H1 (cell line): ENCODE measurements at regions not wholly inside any gene's neighbourhood (a gene's known extent, or its start where the extent isn't known, plus 50 kb on each side); places are given as distances from the start of the nearest gene placed in this dataset.

Experiments
- CTCF ChIA-PET: fragments of 300-600 bp; sonication (Branson Sonifier 250); formaldehyde crosslinking; loops from one replicate; lab custom pipeline; 2021; ENCODE audit not compliant: partially characterized antibody; lab: Charles Lee
- POLR2A ChIA-PET: fragments of 300-600 bp; sonication (Branson Sonifier 250); formaldehyde crosslinking; loops from one replicate; lab custom pipeline; 2021; ENCODE audit warnings: inconsistent platforms; ENCODE audit not compliant: partially characterized antibody; lab: Charles Lee
- DNase-seq, 2 experiments: peaks; one replicate each; pipeline versions ENCODE4 v3.0.0 to v3.0.0-alpha.2; 2010 to 2022; ENCODE audit warnings: low spot score in 2 of 2, low read depth in 1 of 2, mixed read lengths in 1 of 2
- FAIRE-seq: peaks from 2 replicates; lab custom pipeline; 2011; peaks lifted over from hg19 to GRCh38; lab: Jason Lieb, UNC
- H2AFZ ChIP-seq: 2 replicates; pipeline ENCODE4 v1.8.1; 2012; ENCODE audit warnings: low read length, inconsistent platforms
- H2AK5ac ChIP-seq: 2 replicates; pipeline ENCODE4 v1.6.1; 2013; ENCODE audit warnings: low read depth, low read length
- H2BK120ac ChIP-seq: replicated peaks from 2 replicates; pipeline ENCODE3; 2013; ENCODE audit warnings: low read depth, low read length, inconsistent platforms
- H2BK12ac ChIP-seq: 2 replicates; pipeline ENCODE4 v1.6.1; 2013; ENCODE audit warnings: low read depth, low read length
- H2BK15ac ChIP-seq: 2 replicates; pipeline ENCODE4 v1.6.1; 2013; ENCODE audit warnings: low read length
- H2BK20ac ChIP-seq: 2 replicates; pipeline ENCODE4 v1.6.1; 2013; ENCODE audit warnings: low read length
- H2BK5ac ChIP-seq: 2 replicates; pipeline ENCODE4 v1.6.1; 2013; ENCODE audit warnings: low read depth, low read length
- H3K14ac ChIP-seq: 2 replicates; pipeline ENCODE4 v1.6.1; 2013; ENCODE audit warnings: inconsistent platforms; ENCODE audit not compliant: insufficient read length
- H3K18ac ChIP-seq: 2 replicates; pipeline ENCODE4 v1.6.1; 2013; ENCODE audit warnings: low read length; ENCODE audit errors: extremely low read depth
- H3K23ac ChIP-seq: 2 replicates; pipeline ENCODE4 v1.6.1; 2013; ENCODE audit warnings: inconsistent platforms; ENCODE audit not compliant: insufficient read length
- H3K23me2 ChIP-seq: 2 replicates; pipeline ENCODE4 v1.6.1; 2013; ENCODE audit warnings: low read depth, low read length
- H3K27ac ChIP-seq: 2 replicates; pipeline ENCODE4 v1.6.1; 2011; ENCODE audit warnings: low read depth, low read length, inconsistent platforms
- H3K27me3 ChIP-seq, 4 experiments: replicated peaks in 1 of 4; 1 replicate in 1 of 4; 2 replicates in 3 of 4; pipeline versions ENCODE4 v1.6.1 to v1.8.1; 2011 to 2013; ENCODE audit warnings: low read length in 3 of 4, mild to moderate bottlenecking in 3 of 4, inconsistent platforms in 2 of 4, mixed read lengths in 2 of 4, moderate library complexity in 1 of 4; ENCODE audit not compliant: control insufficient read depth in 3 of 4, insufficient read depth in 3 of 4; ENCODE audit errors: extremely low read depth in 1 of 4
- H3K36me3 ChIP-seq, 4 experiments: 2 replicates each; pipeline versions ENCODE4 v1.6.1 to v1.8.1; 2011 to 2013; ENCODE audit warnings: mild to moderate bottlenecking in 4 of 4, low read length in 3 of 4, moderate library complexity in 2 of 4, control low read depth in 1 of 4, inconsistent platforms in 1 of 4; ENCODE audit not compliant: insufficient read depth in 4 of 4, control insufficient read depth in 2 of 4
- H3K4ac ChIP-seq: replicated peaks from 2 replicates; pipeline ENCODE3; 2013; ENCODE audit warnings: low read length, low read depth, mixed read lengths, inconsistent platforms; ENCODE audit not compliant: insufficient read length
- H3K4me1 ChIP-seq, 4 experiments: replicated peaks in 1 of 4; 1 replicate in 1 of 4; 2 replicates in 3 of 4; pipeline versions ENCODE4 v1.6.1 to v1.8.1; 2011 to 2013; ENCODE audit warnings: low read length in 3 of 4, inconsistent platforms in 2 of 4, mixed read lengths in 1 of 4; ENCODE audit not compliant: insufficient read depth in 4 of 4, control insufficient read depth in 3 of 4
- H3K4me2 ChIP-seq, 2 experiments: 2 replicates each; pipeline versions ENCODE4 v1.6.1 to v1.8.1; 2011 to 2013; ENCODE audit warnings: low read depth in 2 of 2, low read length in 2 of 2, control low read depth in 1 of 2, inconsistent platforms in 1 of 2, mild to moderate bottlenecking in 1 of 2; ENCODE audit not compliant: insufficient read depth in 1 of 2
- H3K4me3 ChIP-seq, 4 experiments: fragments of 200-600, 300-600 bp in 1 of 4; sonication (generic), shearing (Covaris generic), sonication (Bioruptor Twin) in 1 of 4; 2 replicates each; pipeline versions ENCODE4 v1.5.1 to v1.8.1; 2011 to 2016; ENCODE audit warnings: low read length in 4 of 4, low read depth in 3 of 4, control low read depth in 2 of 4, inconsistent platforms in 2 of 4, mild to moderate bottlenecking in 2 of 4, mixed read lengths in 1 of 4, moderate library complexity in 1 of 4; ENCODE audit not compliant: insufficient read depth in 2 of 4; ENCODE audit errors: extremely low read depth in 1 of 4
- H3K56ac ChIP-seq: replicated peaks from 2 replicates; pipeline ENCODE3; 2013; ENCODE audit warnings: low read depth, mild to moderate bottlenecking, mixed read lengths, low read length, inconsistent platforms; ENCODE audit not compliant: insufficient read length
- H3K79me1 ChIP-seq: 2 replicates; pipeline ENCODE4 v1.6.1; 2013; ENCODE audit warnings: low read depth, low read length, control low read depth
- H3K79me2 ChIP-seq, 2 experiments: 2 replicates each; pipeline versions ENCODE4 v1.6.1 to v1.8.1; 2012 to 2013; ENCODE audit warnings: low read length in 2 of 2, mild to moderate bottlenecking in 2 of 2, inconsistent platforms in 1 of 2; ENCODE audit not compliant: insufficient read depth in 2 of 2, control insufficient read depth in 1 of 2
- H3K9ac ChIP-seq, 4 experiments: replicated peaks in 1 of 4; 1 replicate in 1 of 4; 2 replicates in 3 of 4; pipeline versions ENCODE4 v1.6.1 to v1.8.1; 2011 to 2013; ENCODE audit warnings: low read depth in 3 of 4, low read length in 3 of 4, control low read depth in 2 of 4, mild to moderate bottlenecking in 2 of 4, moderate library complexity in 2 of 4, inconsistent platforms in 1 of 4; ENCODE audit errors: extremely low read depth in 1 of 4
- H3K9me3 ChIP-seq, 2 experiments: 2 replicates each; pipeline versions ENCODE4 v1.6.1 to v1.8.1; 2012 to 2013; ENCODE audit warnings: mild to moderate bottlenecking in 2 of 2, moderate library complexity in 2 of 2, control low read depth in 1 of 2, inconsistent platforms in 1 of 2, low read depth in 1 of 2, low read length in 1 of 2, mixed read lengths in 1 of 2; ENCODE audit not compliant: insufficient read depth in 2 of 2
- H4K20me1 ChIP-seq, 2 experiments: replicated peaks in 1 of 2; 2 replicates each; pipeline versions ENCODE3 to v1.8.1; 2011 to 2013; ENCODE audit warnings: inconsistent platforms in 2 of 2, low read length in 2 of 2, mild to moderate bottlenecking in 1 of 2; ENCODE audit not compliant: insufficient read depth in 2 of 2, control insufficient read depth in 1 of 2
- H4K5ac ChIP-seq: 2 replicates; pipeline ENCODE4 v1.6.1; 2013; ENCODE audit warnings: low read length, low read depth, mixed read lengths, inconsistent platforms; ENCODE audit not compliant: insufficient read length
- H4K8ac ChIP-seq: 2 replicates; pipeline ENCODE4 v1.8.0; 2013; ENCODE audit warnings: mild to moderate bottlenecking, moderate library complexity, low read length, inconsistent platforms; ENCODE audit not compliant: insufficient read depth; ENCODE audit errors: extremely low read depth
- H4K91ac ChIP-seq: replicated peaks from 2 replicates; pipeline ENCODE3; 2013; ENCODE audit warnings: low read length, mixed read lengths, inconsistent platforms; ENCODE audit not compliant: insufficient read length
- BCL11A ChIP-seq, 2 experiments: IDR thresholded peaks; one replicate each; pipeline ENCODE4 v1.6.1; 2011; ENCODE audit warnings: low read depth in 2 of 2, low read length in 2 of 2, mild to moderate bottlenecking in 2 of 2
- CREB1 ChIP-seq: IDR thresholded peaks from 2 replicates; pipeline ENCODE4 v1.6.1; 2012; ENCODE audit warnings: inconsistent platforms
- EGR1 ChIP-seq: IDR thresholded peaks from 2 replicates; pipeline ENCODE4 v1.6.1; 2011; ENCODE audit warnings: low read depth, low read length, borderline replicate concordance
- GABPA ChIP-seq: IDR thresholded peaks from 2 replicates; pipeline ENCODE4 v1.6.1; 2011; ENCODE audit warnings: mild to moderate bottlenecking, low read length, moderate library complexity, borderline replicate concordance; ENCODE audit not compliant: insufficient read depth
- HDAC2 ChIP-seq, 2 experiments: fragments of 300-600 bp in 1 of 2; sonication (generic) in 1 of 2; IDR thresholded peaks; 2 replicates each; pipeline ENCODE4 v1.6.1; 2011 to 2012; ENCODE audit warnings: low read depth in 2 of 2, low read length in 2 of 2, mild to moderate bottlenecking in 2 of 2, moderate library complexity in 2 of 2, borderline replicate concordance in 1 of 2, inconsistent platforms in 1 of 2
- JUN ChIP-seq: IDR thresholded peaks from 2 replicates; pipeline ENCODE4 v1.6.1; 2011; ENCODE audit warnings: low read depth, mild to moderate bottlenecking, improper control_type of control experiment, low read length
- MAFK ChIP-seq: IDR thresholded peaks from 2 replicates; pipeline ENCODE4 v1.6.1; 2012; ENCODE audit warnings: low read depth, mild to moderate bottlenecking, improper control_type of control experiment, low read length
- POU5F1 ChIP-seq: IDR thresholded peaks from 2 replicates; pipeline ENCODE4 v1.6.1; 2011; ENCODE audit warnings: low read depth, mild to moderate bottlenecking, low read length, moderate library complexity
- RAD21 ChIP-seq, 2 experiments: IDR thresholded peaks in 1 of 2; conservative IDR thresholded peaks in 1 of 2; 2 replicates each; pipeline ENCODE4 v1.6.1; 2011; ENCODE audit warnings: low read depth in 2 of 2, low read length in 2 of 2, improper control_type of control experiment in 1 of 2, inconsistent platforms in 1 of 2, mild to moderate bottlenecking in 1 of 2, moderate library complexity in 1 of 2
- RXRA ChIP-seq: IDR thresholded peaks from 2 replicates; pipeline ENCODE4 v1.6.1; 2011; ENCODE audit warnings: low read depth, mild to moderate bottlenecking, low read length, moderate library complexity; ENCODE audit not compliant: insufficient read depth
- SIRT6 ChIP-seq: IDR thresholded peaks from one replicate; pipeline ENCODE4 v1.7.1; 2012; ENCODE audit warnings: low read length, inconsistent platforms
- SP1 ChIP-seq: IDR thresholded peaks from 2 replicates; pipeline ENCODE4 v1.6.1; 2011; ENCODE audit warnings: low read depth, low read length
- ZNF274 ChIP-seq: IDR thresholded peaks from 2 replicates; pipeline ENCODE4 v1.7.0; 2012; ENCODE audit warnings: low read length, borderline replicate concordance; ENCODE audit errors: extremely low read depth
- WGBS, 2 experiments: shearing (Covaris generic) in 1 of 2; methylation state at CpG; one replicate each; pipeline versions ENCODE4 v1.1.6 to v1.1.7; 2013 to 2015; ENCODE audit warnings: low lambda C conversion rate in 2 of 2, mixed read lengths in 2 of 2, inconsistent platforms in 1 of 2, low coverage in 1 of 2, missing lambda C conversion rate in 1 of 2; ENCODE audit not compliant: insufficient replicate concordance in 2 of 2, insufficient coverage in 1 of 2, insufficient read length in 1 of 2; ENCODE audit errors: extremely low coverage in 1 of 2, missing lambda C conversion rate in 1 of 2; 5-methylcytosine and 5-hydroxymethylcytosine counted together

DNA sequence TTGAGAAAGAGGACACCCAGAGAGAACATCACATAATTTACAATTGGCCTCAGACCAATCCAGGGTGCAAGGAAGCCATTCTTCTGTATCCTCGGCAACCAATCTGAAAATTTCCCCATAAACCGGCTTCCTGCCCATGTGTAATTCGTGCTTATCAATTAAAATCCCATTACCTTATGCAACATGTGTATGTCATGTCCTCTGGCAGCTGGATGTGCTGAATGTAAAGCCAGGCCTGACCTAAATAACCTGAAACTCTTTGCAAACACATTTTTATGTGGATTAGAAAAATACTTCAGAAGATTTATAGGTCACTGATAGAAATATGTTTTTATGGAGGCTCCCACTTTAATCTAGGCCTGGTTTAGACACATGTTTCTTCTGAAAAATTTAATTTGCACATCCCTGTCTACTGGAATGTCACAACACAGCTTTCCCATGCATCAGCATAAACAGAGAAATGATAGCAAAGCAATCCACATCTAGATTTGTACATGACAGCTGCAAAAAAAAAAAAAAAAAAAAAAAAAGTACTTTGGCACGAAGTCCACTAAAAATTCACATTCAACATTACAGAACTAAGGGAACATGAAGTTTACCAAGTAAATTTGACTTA, 69.4 kb upstream of the SAMSN1 start:
- FAIRE-seq (no peak), DNase-seq (no peak)
- no peaks in the 10 kb centered on the region for H3K79me2 ChIP-seq
- 43% methylated on average over 4 of the region's 4 CpGs; no CpG with 5 or more reads in 1 of the 2 experiments for WGBS, 2 experiments
- H3K56ac ChIP-seq = no peak overlapping the region
- H2AK5ac ChIP-seq = no peak overlapping the region
- H3K23ac ChIP-seq = no peak overlapping the region
- no peak overlapping the region for H3K9ac ChIP-seq
- no peak overlapping the region for H4K8ac ChIP-seq
- H4K20me1 ChIP-seq = no peaks in the 10 kb centered on the region
- H3K36me3 ChIP-seq = peaks cover 0 to 14% (median 1%) of the 10 kb centered on the region in 4 experiments; a peak in 2 of 8 replicates
- H3K4me2 ChIP-seq = peak overlapping the region in 1 of 2 experiments; percentile 55; a peak in 2 of 4 replicates
- H2BK120ac ChIP-seq = peak overlapping the region; percentile 93
- 0 out of 2 replicates have a peak overlapping the region, but pooled peaks have one; percentile 23 for H2BK20ac ChIP-seq
- H3K79me1 ChIP-seq = no peaks in the 10 kb centered on the region
- H2BK12ac ChIP-seq = no peak overlapping the region
- peak overlapping the region; percentile 94 for H4K5ac ChIP-seq
- H2AFZ ChIP-seq = no peak overlapping the region
- CTCF ChIA-PET = interaction anchor here (0.6 to 1.0 kb wide), 2 partner anchors 56 to 116 kb away, joined by 3 read pairs; no protein-coding TSS in a partner anchor
- no peaks in the 10 kb centered on the region for H3K27me3 ChIP-seq
- H2BK5ac ChIP-seq = peak overlapping the region; percentile 71; the same call in 1 of the 2 replicates
- H3K18ac ChIP-seq = peak overlapping the region; percentile 61; the same call in 1 of the 2 replicates
- H3K4me3 ChIP-seq = 0 out of 8 replicates have a peak overlapping the region, but pooled peaks of 1 of the 4 experiments have one; percentile 2
- H3K4ac ChIP-seq = no peak overlapping the region
- H2BK15ac ChIP-seq = no peak overlapping the region
- H3K14ac ChIP-seq = no peak overlapping the region
- peak overlapping the region; percentile 61 for H4K91ac ChIP-seq
- no peak overlapping the region for H3K27ac ChIP-seq
- POLR2A ChIA-PET = no interaction called here
- peaks cover 8 to 9% of the 10 kb centered on the region in 2 experiments; a peak in 2 of 4 replicates for H3K9me3 ChIP-seq
- H3K23me2 ChIP-seq = no peaks in the 10 kb centered on the region
- H3K4me1 ChIP-seq = peaks cover 2 to 35% (median 12%) of the 10 kb centered on the region in 4 experiments
- TF ChIP-seq JUN (no peak), SP1 (no peak), GABPA (no peak), EGR1 (no peak), MAFK (no peak), RAD21 (IDR thresholded peaks at IDR 0.05 in 1 of 2, conservative IDR thresholded peaks at IDR 0.05 in 1 of 2; ENCODE audit: low read depth in 2 of 2, low read length in 2 of 2) (no peak), POU5F1 (no peak), ZNF274 (no peak), HDAC2 (IDR thresholded peaks at IDR 0.05; ENCODE audit: borderline replicate concordance in 1 of 2, low read depth in 2 of 2, low read length in 2 of 2) (no peak), BCL11A (IDR thresholded peaks at IDR 0.05; ENCODE audit: low read depth in 2 of 2, low read length in 2 of 2) (no peak), SIRT6 (no peak), CREB1 (no peak), RXRA (no peak)
